ENCODE measurements at regions not wholly inside any gene's neighbourhood (a gene's known extent, or its start where the extent isn't known, plus 50 kb on each side); places are given as distances from the start of the nearest gene placed in this dataset.

- TF ChIP-seq CTCF (conservative IDR thresholded peaks at IDR 0.05; ENCODE audit: low read depth in 2 of 2), result no peak
- TF ChIP-seq REST (IDR thresholded peaks at IDR 0.05; ENCODE audit: unreplicated experiment), result no peak
- no peak for TF ChIP-seq POLR2AphosphoS5 (IDR thresholded peaks at IDR 0.05; ENCODE audit: low read depth)
Observed at GRCh38 chr12:75823475-75823874, 208.1 kb downstream of the PHLDA1 start.

All from GM23338 (cell line).